A673 (cell line): ENCODE measurements at regions not wholly inside any gene's neighbourhood (a gene's known extent, or its start where the extent isn't known, plus 50 kb on each side); places are given as distances from the start of the nearest gene placed in this dataset.

ENCODE experiments used
- BruUV-seq: library from RNA; stranded (reverse); fragments of 400-500 nt; replicated peaks from 2 replicates; lab custom pipeline; 2021; lab: Mats Ljungman, UMichigan
- CTCF ChIA-PET: fragments of 300-600 bp; sonication (Branson Sonifier 250); formaldehyde crosslinking; loops from one replicate; lab custom pipeline; 2022; ENCODE audit warnings: antibody characterized with exemption; lab: Charles Lee
- POLR2A ChIA-PET: fragments of 300-600 bp; sonication (Branson Sonifier 250); formaldehyde crosslinking; loops from one replicate; lab custom pipeline; 2022; ENCODE audit warnings: antibody characterized with exemption; ENCODE audit not compliant: low non-redundant PET; lab: Charles Lee
- DNase-seq: peaks from one replicate; pipeline ENCODE4 v3.0.0-alpha.2; 2015; ENCODE audit warnings: low spot score
- H3K27ac ChIP-seq: fragments of 200-600 bp; sonication (generic); 2 replicates; pipeline ENCODE4 v1.5.1; 2016; ENCODE audit warnings: mixed run types, low read depth, mild to moderate bottlenecking, mixed read lengths, antibody characterized with exemption, low read length; ENCODE audit not compliant: poor library complexity, severe bottlenecking
- H3K27me3 ChIP-seq: fragments of 200-600 bp; sonication (generic); replicated peaks from 2 replicates; pipeline ENCODE4 v1.6.1; 2017; ENCODE audit warnings: mixed run types, low read depth, mild to moderate bottlenecking, mixed read lengths, antibody characterized with exemption, low read length; ENCODE audit not compliant: insufficient read depth, poor library complexity
- H3K36me3 ChIP-seq: fragments of 200-600 bp; sonication (generic); 2 replicates; pipeline ENCODE4 v1.6.1; 2016; ENCODE audit warnings: mixed run types, mild to moderate bottlenecking, mixed read lengths, antibody characterized with exemption, low read length; ENCODE audit not compliant: insufficient read depth, poor library complexity, severe bottlenecking
- H3K4me1 ChIP-seq: fragments of 200-600 bp; sonication (generic); 2 replicates; pipeline ENCODE4 v1.6.1; 2017; ENCODE audit warnings: mixed run types, mild to moderate bottlenecking, mixed read lengths, antibody characterized with exemption, low read length; ENCODE audit not compliant: insufficient read depth, poor library complexity, severe bottlenecking
- H3K4me3 ChIP-seq: fragments of 200-600 bp; sonication (generic); 2 replicates; pipeline ENCODE4 v1.5.1; 2016; ENCODE audit warnings: low read depth, mixed run types, mild to moderate bottlenecking, mixed read lengths, low read length; ENCODE audit not compliant: poor library complexity, severe bottlenecking
- H3K9me3 ChIP-seq: fragments of 200-600 bp; sonication (generic); 2 replicates; pipeline ENCODE4 v1.6.1; 2016; ENCODE audit warnings: mixed run types, low read depth, mild to moderate bottlenecking, mixed read lengths, antibody characterized with exemption, low read length; ENCODE audit not compliant: poor library complexity, severe bottlenecking
- EZH2 ChIP-seq: fragments of 200-600 bp; sonication (generic); IDR thresholded peaks from 2 replicates; pipeline ENCODE4 v1.6.1; 2017; ENCODE audit warnings: borderline replicate concordance, low read depth, mild to moderate bottlenecking, mixed read lengths, antibody characterized with exemption, low read length; ENCODE audit not compliant: poor library complexity, severe bottlenecking
- intact Hi-C: fragments of 100-400 bp; cut with micrococcal nuclease; formaldehyde crosslinking; loops from one replicate; pipeline ENCODE4 v1.10.0; 2022; ENCODE audit not compliant: unreplicated experiment
- TF ChIP-seq, protein P1 (sequence below): fragments of 300-800, 200-600 bp; sonication (generic); conservative IDR thresholded peaks from 2 replicates; pipeline ENCODE4 v1.5.1; 2017; ENCODE audit warnings: low read depth, mild to moderate bottlenecking, antibody characterized with exemption, low read length, moderate library complexity, mixed read lengths

DNA sequence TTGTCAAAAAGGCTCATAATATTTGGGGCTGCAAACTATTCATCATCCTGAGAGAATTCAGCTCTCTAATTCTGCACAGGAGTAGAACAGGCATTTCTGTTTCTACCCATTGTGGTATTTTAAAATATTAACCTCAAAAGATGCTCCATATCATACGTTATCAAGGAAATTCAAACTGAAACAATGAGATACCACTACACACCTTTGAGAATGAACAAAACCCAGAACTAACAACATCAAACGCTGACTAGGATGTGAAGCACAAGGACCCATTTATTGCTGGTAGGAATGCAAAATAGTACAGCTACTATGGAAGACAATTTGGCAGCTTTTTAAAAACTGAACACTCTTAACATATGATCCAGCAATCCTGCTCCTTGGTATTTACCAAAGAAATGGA, 171.8 kb downstream of the DUSP6 start:
- Histone ChIP-seq H3K9me3 (no peaks in the 10 kb centered on the region), H3K27ac (no peak overlapping the region), H3K4me1 (peaks cover 33% of the 10 kb centered on the region), H3K27me3 (no peaks in the 10 kb centered on the region), H3K36me3 (no peaks in the 10 kb centered on the region), H3K4me3 (no peak overlapping the region)
- ChIA-PET CTCF (no interaction called here), POLR2A (no interaction called here)
- TF ChIP-seq, protein P1, sequence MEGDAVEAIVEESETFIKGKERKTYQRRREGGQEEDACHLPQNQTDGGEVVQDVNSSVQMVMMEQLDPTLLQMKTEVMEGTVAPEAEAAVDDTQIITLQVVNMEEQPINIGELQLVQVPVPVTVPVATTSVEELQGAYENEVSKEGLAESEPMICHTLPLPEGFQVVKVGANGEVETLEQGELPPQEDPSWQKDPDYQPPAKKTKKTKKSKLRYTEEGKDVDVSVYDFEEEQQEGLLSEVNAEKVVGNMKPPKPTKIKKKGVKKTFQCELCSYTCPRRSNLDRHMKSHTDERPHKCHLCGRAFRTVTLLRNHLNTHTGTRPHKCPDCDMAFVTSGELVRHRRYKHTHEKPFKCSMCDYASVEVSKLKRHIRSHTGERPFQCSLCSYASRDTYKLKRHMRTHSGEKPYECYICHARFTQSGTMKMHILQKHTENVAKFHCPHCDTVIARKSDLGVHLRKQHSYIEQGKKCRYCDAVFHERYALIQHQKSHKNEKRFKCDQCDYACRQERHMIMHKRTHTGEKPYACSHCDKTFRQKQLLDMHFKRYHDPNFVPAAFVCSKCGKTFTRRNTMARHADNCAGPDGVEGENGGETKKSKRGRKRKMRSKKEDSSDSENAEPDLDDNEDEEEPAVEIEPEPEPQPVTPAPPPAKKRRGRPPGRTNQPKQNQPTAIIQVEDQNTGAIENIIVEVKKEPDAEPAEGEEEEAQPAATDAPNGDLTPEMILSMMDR: no peak
- no peak for TF ChIP-seq EZH2
- BruUV-seq: no TSS peak
- no peak for DNase-seq
- intact Hi-C loops: no loop called here

GRCh38 chr12:89179983-89180382, 172.3 kb downstream of the DUSP6 start:
- POLR2A ChIA-PET: no interaction called here
- Histone ChIP-seq H3K27ac (no peak overlapping the region), H3K27me3 (no peaks in the 10 kb centered on the region), H3K4me1 (peaks cover 33% of the 10 kb centered on the region), H3K36me3 (no peaks in the 10 kb centered on the region), H3K4me3 (no peak overlapping the region), H3K9me3 (no peaks in the 10 kb centered on the region)
- BruUV-seq: no TSS peak
- peak; percentile 87 for DNase-seq
- TF ChIP-seq EZH2: no peak
- TF ChIP-seq, protein P1: no peak
- CTCF ChIA-PET: no interaction called here
- intact Hi-C loops: no loop called here

DNA sequence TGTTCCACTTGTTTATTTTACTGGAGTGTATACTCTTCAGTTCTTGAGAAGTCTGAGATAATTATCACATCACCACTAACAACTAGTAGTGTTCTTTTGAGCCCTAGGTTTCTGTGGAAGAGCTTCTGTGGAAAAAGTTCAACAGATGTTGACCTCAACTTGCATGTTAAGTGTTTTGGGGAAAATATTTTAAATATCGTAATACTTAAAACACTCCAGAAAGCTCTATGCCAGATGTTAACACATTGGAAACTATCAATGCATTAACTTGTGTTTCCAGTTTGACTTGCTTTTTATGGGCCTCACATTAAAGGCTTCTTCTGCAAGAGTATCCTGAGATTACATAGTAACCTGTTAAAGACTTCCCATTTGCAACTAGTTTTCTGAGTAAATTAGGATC, 173.1 kb downstream of the DUSP6 start:
- Histone ChIP-seq H3K9me3 (no peaks in the 10 kb centered on the region), H3K27me3 (no peaks in the 10 kb centered on the region), H3K27ac (no peak overlapping the region), H3K4me3 (no peak overlapping the region), H3K4me1 (peaks cover 35% of the 10 kb centered on the region), H3K36me3 (no peaks in the 10 kb centered on the region)
- BruUV-seq: no TSS peak
- CTCF ChIA-PET: no interaction called here
- no peak for DNase-seq
- intact Hi-C loops: no loop called here
- POLR2A ChIA-PET: no interaction called here
- TF ChIP-seq, protein P1: no peak
- no peak for TF ChIP-seq EZH2
